GM21367 (cell line): ENCODE measurements at regions not wholly inside any gene's neighbourhood (a gene's known extent, or its start where the extent isn't known, plus 50 kb on each side); places are given as distances from the start of the nearest gene placed in this dataset.
"Not testable (repeated sequence)": the region's sequence is repeated elsewhere in the genome, so short reads cannot be mapped to it uniquely, and the experiment has no call there.

Experiments
- ATAC-seq: cut with Tn5 transposase; IDR thresholded peaks from one replicate; pipeline ENCODE4 v1.9.1; 2021; ENCODE audit not compliant: unreplicated experiment

- ATAC-seq = not testable (repeated sequence)
Observed at GRCh38 chr1:149354579-149354978, 120.3 kb upstream of the NBPF19 start.

GRCh38 chr1:149355748-149356147, 119.1 kb upstream of the NBPF19 start:
- ATAC-seq = not testable (repeated sequence)

- ATAC-seq = not testable (repeated sequence)
Observed at GRCh38 chr1:149356152-149356551, 118.7 kb upstream of the NBPF19 start.

GRCh38 chr1:149360351-149360750, 114.5 kb upstream of the NBPF19 start:
- not testable (repeated sequence) for ATAC-seq

GRCh38 chr1:149361310-149361709, 113.5 kb upstream of the NBPF19 start:
- not testable (repeated sequence) for ATAC-seq

GRCh38 chr1:149364188-149364981, 110.5 kb upstream of the NBPF19 start:
- not testable (repeated sequence) for ATAC-seq

- not testable (repeated sequence) for ATAC-seq
Observed at GRCh38 chr1:149366402-149366801, 108.4 kb upstream of the NBPF19 start.

GRCh38 chr1:149367472-149368044, 107.3 kb upstream of the NBPF19 start:
- ATAC-seq = not testable (repeated sequence)

- not testable (repeated sequence) for ATAC-seq
Observed at GRCh38 chr1:149368337-149368736, 106.5 kb upstream of the NBPF19 start.

GRCh38 chr1:149369081-149369480, 105.8 kb upstream of the NBPF19 start:
- ATAC-seq = not testable (repeated sequence)

- ATAC-seq = not testable (repeated sequence)
Observed at GRCh38 chr1:149371955-149372354, 102.9 kb upstream of the NBPF19 start.

GRCh38 chr1:149378462-149378861, 96.4 kb upstream of the NBPF19 start:
- not testable (repeated sequence) for ATAC-seq

- ATAC-seq = not testable (repeated sequence)
Observed at GRCh38 chr1:149390173-149390926, 84.5 kb upstream of the NBPF19 start.

- not testable (repeated sequence) for ATAC-seq
Observed at GRCh38 chr1:149390931-149391330, 83.9 kb upstream of the NBPF19 start.

- not testable (repeated sequence) for ATAC-seq
Observed at GRCh38 chr1:149395802-149396201, 79.0 kb upstream of the NBPF19 start.

GRCh38 chr1:149398527-149398926, 76.3 kb upstream of the NBPF19 start:
- not testable (repeated sequence) for ATAC-seq

GRCh38 chr1:149408404-149408803, 66.4 kb upstream of the NBPF19 start:
- not testable (repeated sequence) for ATAC-seq

GRCh38 chr1:149415373-149415772, 59.5 kb upstream of the NBPF19 start:
- not testable (repeated sequence) for ATAC-seq

- not testable (repeated sequence) for ATAC-seq
Observed at GRCh38 chr1:149418782-149419181, 56.1 kb upstream of the NBPF19 start.

GRCh38 chr1:149423122-149423521, 51.7 kb upstream of the NBPF19 start:
- not testable (repeated sequence) for ATAC-seq
